Vagina (tissue), 2 donors: ENCODE measurements at regions not wholly inside any gene's neighbourhood (a gene's known extent, or its start where the extent isn't known, plus 50 kb on each side); places are given as distances from the start of the nearest gene placed in this dataset.

ENCODE experiments used
- CTCF ChIP-seq, 3 experiments: fragments of 450-650 bp in 2 of 3; fragments of 200-600 bp in 1 of 3; sonication (generic) in 1 of 3; IDR thresholded peaks; one replicate each; pipeline ENCODE4 v1.5.1; 2017 to 2019; ENCODE audit warnings: antibody characterized with exemption in 3 of 3, mild to moderate bottlenecking in 2 of 3, moderate library complexity in 2 of 3
- POLR2A ChIP-seq, 2 donors: fragments of 450-650 bp; IDR thresholded peaks; one replicate each; pipeline ENCODE4 v1.6.1; 2017; ENCODE audit warnings: antibody characterized with exemption in 2 of 2, mild to moderate bottlenecking in 2 of 2, moderate library complexity in 2 of 2
- POLR2AphosphoS5 ChIP-seq, 2 donors: sonication (generic); formaldehyde crosslinking; IDR thresholded peaks; one replicate each; pipeline ENCODE4 v1.9.0; 2017; ENCODE audit warnings: antibody characterized with exemption in 2 of 2, mild to moderate bottlenecking in 2 of 2, low read depth in 1 of 2; ENCODE audit not compliant: insufficient read depth in 1 of 2

GRCh38 chr11:15526032-15526431 is 411.3 kb downstream of the INSC start:
- TF ChIP-seq CTCF (IDR thresholded peaks at IDR 0.05) (no peak), POLR2AphosphoS5 (IDR thresholded peaks at IDR 0.05; ENCODE audit: insufficient read depth in 1 of 2, low read depth in 1 of 2) (no peak), POLR2A (IDR thresholded peaks at IDR 0.05) (no peak)
